GM19328 (cell line): ENCODE measurements at regions not wholly inside any gene's neighbourhood (a gene's known extent, or its start where the extent isn't known, plus 50 kb on each side); places are given as distances from the start of the nearest gene placed in this dataset.
"Not testable (repeated sequence)": the region's sequence is repeated elsewhere in the genome, so short reads cannot be mapped to it uniquely, and the experiment has no call there.

Experiments used
- ATAC-seq: cut with Tn5 transposase; IDR thresholded peaks from one replicate; pipeline ENCODE4 v1.9.1; 2021; ENCODE audit warnings: mild to moderate bottlenecking, moderate library complexity; ENCODE audit not compliant: unreplicated experiment

GRCh38 chr1:170369417-170369816 lies 162.5 kb upstream of the GORAB start:
- no peak for ATAC-seq

- ATAC-seq = no peak
Observed at GRCh38 chr1:170370087-170370486, 161.9 kb upstream of the GORAB start.

GRCh38 chr1:170375082-170375723 lies 156.8 kb upstream of the GORAB start:
- no peak for ATAC-seq

DNA sequence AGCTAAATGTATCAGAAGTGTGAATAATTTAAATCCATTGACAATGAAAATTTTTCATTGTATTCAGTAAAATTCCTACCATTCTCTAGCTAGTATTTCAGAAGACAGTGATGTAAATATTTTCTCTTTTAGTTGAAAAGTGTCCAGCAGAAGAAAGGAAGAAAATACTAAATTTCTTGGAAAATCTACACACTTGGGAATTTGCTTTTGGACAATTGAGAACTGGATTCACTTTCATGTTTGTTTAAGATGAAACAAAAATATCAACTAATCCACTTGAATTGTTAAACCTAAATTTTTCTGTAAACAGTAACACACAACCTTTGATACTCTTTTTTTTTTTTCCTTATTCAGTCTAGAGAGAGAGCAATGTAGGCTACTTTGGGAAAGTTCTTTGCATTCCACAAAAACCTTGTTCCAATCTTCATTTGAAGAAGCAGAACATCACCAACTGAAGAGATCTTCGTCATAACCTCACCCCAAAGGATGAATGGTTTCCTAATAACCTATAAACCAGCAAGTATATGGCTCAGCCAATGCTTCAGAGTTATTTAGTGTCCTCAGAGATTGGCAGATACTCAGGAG lies 155.1 kb upstream of the GORAB start:
- no peak for ATAC-seq

DNA sequence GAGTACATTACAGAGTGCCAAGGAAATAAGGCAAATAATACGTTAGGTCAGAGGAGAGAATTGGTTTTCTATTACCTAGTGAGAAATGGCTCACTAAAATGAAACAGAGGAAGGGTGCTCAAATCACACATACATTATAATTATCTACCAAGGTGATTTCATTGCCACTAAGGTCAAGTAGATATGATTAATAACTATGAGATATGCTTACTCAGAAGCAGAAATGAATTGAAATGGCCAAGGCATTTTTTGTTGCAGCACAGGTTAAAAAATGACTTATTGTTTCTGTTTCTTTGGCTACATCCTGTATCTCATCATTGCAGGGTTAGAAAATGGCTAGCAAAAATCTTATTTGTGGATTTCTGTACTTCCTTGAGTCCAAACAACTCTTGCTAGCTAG lies 154.5 kb upstream of the GORAB start:
- no peak for ATAC-seq

- ATAC-seq = no peak
Observed at GRCh38 chr1:170377896-170378634, 153.9 kb upstream of the GORAB start.

GRCh38 chr1:170385750-170386149 lies 146.2 kb upstream of the GORAB start:
- ATAC-seq = no peak

GRCh38 chr1:170388489-170388888 lies 143.5 kb upstream of the GORAB start:
- ATAC-seq = no peak

DNA sequence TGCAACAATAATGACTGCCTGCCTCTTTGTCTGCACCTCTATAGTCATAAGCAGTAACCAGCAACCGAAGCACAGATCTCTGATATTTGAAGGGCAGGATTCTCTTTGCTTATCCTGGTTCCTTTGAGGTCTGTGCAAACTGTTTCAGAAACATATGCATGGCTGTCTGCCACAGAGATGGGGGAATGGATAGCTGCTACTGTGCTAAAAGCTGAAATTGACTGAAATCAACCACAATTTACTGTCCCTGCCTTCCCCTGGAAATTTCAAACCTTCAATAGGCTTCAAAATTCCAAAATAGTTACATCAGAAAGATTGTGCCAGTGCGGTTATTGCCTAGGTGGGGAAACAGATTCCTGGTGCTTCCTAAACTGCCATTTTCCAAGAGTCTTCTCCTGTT lies 136.8 kb upstream of the GORAB start:
- no peak for ATAC-seq

- no peak for ATAC-seq
Observed at GRCh38 chr1:170397061-170397460, 134.9 kb upstream of the GORAB start.

DNA sequence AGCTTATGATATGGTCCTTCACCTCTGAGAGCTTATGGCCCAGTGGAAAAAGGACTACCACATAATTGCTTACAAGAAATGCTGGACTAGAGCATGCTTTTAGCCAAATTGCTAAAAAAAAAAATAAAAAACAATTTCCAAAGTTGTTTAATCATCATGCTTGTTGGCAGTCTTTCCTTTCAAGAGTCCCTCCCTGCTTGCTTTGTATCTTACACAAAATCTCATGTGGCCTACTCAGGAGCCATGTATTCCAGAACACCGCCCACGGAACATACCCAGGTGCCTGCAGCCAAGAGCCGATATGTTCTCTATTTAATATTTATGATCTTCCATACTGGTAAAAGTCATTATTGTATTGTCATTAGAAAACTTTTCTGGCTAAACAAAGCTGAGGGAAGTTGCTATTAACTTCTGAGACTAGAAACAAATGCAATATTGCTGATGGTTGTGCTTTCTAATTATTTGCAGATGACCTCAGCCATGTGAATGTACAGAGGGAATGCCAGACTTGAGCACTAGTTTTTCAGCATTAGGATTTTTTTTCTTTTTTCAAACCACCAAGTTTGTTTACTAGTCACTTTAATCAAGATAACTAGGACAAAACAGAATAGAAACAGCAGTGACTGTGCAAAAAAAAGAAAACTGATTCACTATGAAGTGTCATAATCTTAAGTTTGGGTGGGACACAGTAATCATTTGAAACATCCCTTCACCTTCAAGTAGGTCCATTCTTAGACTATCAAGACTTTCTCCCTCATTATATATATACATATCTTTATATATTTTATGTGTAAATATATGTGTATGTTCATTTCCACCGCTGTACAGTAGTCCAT lies 129.3 kb upstream of the GORAB start:
- no peak for ATAC-seq

GRCh38 chr1:170407138-170407537 lies 124.8 kb upstream of the GORAB start:
- ATAC-seq = no peak

DNA sequence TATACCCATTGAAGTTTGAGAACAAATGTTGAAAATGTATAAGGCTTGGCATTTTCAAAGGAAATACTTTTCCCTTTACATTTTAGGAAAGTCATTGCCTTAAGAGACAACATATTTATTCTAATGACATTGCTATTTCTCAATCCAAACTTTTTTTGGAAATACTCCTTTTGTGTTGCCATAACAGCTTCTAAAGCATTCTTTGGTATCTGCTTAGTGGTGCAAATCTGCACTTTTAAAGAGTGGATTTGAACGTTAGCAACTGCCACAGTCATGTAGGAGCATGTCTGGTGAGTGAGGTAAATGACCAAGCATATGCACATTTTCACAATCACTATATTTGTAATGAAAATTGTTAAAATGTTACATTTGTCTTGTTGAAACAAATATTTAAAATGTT lies 124.4 kb upstream of the GORAB start:
- ATAC-seq = no peak

GRCh38 chr1:170410401-170411166 lies 121.4 kb upstream of the GORAB start:
- no peak for ATAC-seq

- ATAC-seq = no peak
Observed at GRCh38 chr1:170414989-170415709, 116.8 kb upstream of the GORAB start.

DNA sequence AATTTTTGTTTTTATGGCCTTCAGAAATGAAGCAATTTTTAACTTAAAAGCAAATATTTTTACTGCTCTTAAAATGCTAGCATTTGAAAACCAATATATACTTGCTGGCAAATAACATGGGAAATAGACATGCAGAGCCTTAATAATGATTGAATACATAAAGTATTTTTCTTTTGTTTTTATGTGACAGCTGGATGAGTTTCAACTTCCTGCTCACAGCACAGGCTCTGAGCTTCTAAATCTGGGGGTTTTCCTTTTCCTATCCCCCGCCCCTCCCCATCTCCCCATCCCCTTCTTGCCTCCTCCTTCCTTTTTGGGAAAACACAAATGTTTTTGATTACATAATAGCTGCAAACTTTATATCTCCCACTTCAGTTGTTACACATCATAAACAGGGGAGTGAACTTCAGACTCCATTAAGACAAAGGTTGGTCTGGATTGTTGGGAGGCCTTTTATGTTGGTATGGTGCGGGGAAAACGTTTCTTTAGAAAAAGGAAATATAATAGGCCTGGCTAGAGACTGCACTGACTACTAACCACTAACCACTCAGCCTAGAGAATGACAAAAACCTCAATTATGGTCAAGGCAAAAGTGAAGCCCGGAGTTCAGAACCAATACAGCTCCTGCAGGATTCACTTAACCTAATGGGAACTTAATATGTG lies 116.1 kb upstream of the GORAB start:
- ATAC-seq = no peak

GRCh38 chr1:170424346-170424745 lies 107.6 kb upstream of the GORAB start:
- no peak for ATAC-seq

DNA sequence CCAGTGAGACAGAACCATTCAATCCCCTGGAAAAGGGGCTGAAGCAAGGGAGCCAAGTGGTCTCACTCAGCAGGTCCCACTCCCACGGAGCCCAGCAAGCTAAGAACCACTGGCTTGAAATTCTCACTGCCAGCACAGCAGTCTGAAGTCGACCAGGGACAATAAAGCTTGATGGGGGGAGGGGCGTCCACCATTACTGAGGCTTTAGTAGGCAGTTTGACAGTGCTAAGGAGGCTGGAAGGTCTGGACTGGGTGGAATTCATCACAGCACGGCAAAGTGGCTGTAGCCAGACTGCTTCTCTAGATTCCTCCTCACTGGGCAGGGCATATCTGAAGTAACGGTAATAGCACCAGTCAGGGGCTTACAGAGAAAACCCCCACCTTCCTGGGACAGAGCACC lies 105.4 kb upstream of the GORAB start:
- no peak for ATAC-seq

DNA sequence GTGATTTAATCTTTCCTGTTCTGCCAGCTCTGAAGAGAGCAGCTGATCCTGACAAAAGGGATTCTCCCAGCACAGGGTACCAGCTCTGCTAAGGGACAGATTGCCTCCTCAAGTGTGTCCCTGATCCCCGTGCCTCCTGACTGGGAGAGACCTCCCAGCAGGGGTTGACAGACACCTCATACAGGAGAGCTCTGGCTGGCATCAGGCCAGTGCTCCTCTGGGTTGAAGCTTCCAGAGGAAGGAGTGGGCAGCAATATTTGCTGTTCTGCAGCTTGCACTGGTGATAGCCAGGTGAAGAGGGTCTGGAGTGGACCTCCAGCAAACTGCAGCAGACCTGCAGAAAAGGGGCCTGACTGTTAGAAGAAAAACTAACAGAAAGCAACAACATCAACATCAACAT lies 105.0 kb upstream of the GORAB start:
- not testable (repeated sequence) for ATAC-seq

GRCh38 chr1:170436928-170437327 lies 95.0 kb upstream of the GORAB start:
- ATAC-seq = no peak
